Caco-2 (cell line): ENCODE measurements at regions not wholly inside any gene's neighbourhood (a gene's known extent, or its start where the extent isn't known, plus 50 kb on each side); places are given as distances from the start of the nearest gene placed in this dataset.

ENCODE experiments used
- BruUV-seq: library from RNA; stranded (reverse); fragments of 400-500 nt; replicated peaks from 2 replicates; lab custom pipeline; 2021; lab: Mats Ljungman, UMichigan
- CTCF ChIA-PET: fragments of 300-600 bp; sonication (Branson Sonifier 250); formaldehyde crosslinking; loops from one replicate; lab custom pipeline; 2022; ENCODE audit warnings: antibody characterized with exemption; lab: Charles Lee
- POLR2A ChIA-PET: fragments of 300-600 bp; sonication (Branson Sonifier 250); formaldehyde crosslinking; loops from one replicate; lab custom pipeline; 2022; ENCODE audit warnings: antibody characterized with exemption; lab: Charles Lee
- DNase-seq, 2 experiments: peaks; one replicate each; pipeline versions ENCODE4 v3.0.0 to v3.0.0-alpha.2; 2020 to 2022
- H3K27me3 ChIP-seq: replicated peaks from 2 replicates; pipeline ENCODE4 v1.6.0; 2011; ENCODE audit warnings: low read length; ENCODE audit not compliant: control insufficient read depth, insufficient read depth
- H3K36me3 ChIP-seq: 2 replicates; pipeline ENCODE4 v1.5.1; 2011; ENCODE audit warnings: low read length; ENCODE audit not compliant: control insufficient read depth, insufficient read depth
- H3K4me1 ChIP-seq: fragments of 250-450 bp; sonication (Bioruptor Pico); 2 replicates; pipeline ENCODE4 v1.5.1; 2020; ENCODE audit warnings: mild to moderate bottlenecking
- H3K4me3 ChIP-seq: 2 replicates; pipeline ENCODE4 v1.5.1; 2011; ENCODE audit warnings: low read depth, mild to moderate bottlenecking, control low read depth, low read length
- H3K9me3 ChIP-seq: fragments of 250-450 bp; sonication (Bioruptor Pico); 2 replicates; pipeline ENCODE4 v1.5.1; 2020; ENCODE audit warnings: mild to moderate bottlenecking, moderate library complexity
- H3K27ac Mint-ChIP-seq: one replicate; pipeline ENCODE4 v1.8.0; 2022; ENCODE audit warnings: mixed read lengths; ENCODE audit not compliant: unreplicated experiment
- H3K27me3 Mint-ChIP-seq: one replicate; pipeline ENCODE4 v1.8.0; 2022; ENCODE audit warnings: mixed read lengths; ENCODE audit not compliant: insufficient read depth, unreplicated experiment
- H3K36me3 Mint-ChIP-seq: one replicate; pipeline ENCODE4 v1.8.0; 2022; ENCODE audit warnings: mild to moderate bottlenecking, mixed read lengths; ENCODE audit not compliant: insufficient read depth, unreplicated experiment
- H3K4me1 Mint-ChIP-seq: one replicate; pipeline ENCODE4 v1.8.0; 2022; ENCODE audit warnings: low read depth, mixed read lengths; ENCODE audit not compliant: unreplicated experiment
- H3K4me3 Mint-ChIP-seq: one replicate; pipeline ENCODE4 v1.8.0; 2022; ENCODE audit warnings: mild to moderate bottlenecking, moderate library complexity, mixed read lengths; ENCODE audit not compliant: unreplicated experiment
- H3K9me3 Mint-ChIP-seq: one replicate; pipeline ENCODE4 v1.8.0; 2022; ENCODE audit warnings: mixed read lengths; ENCODE audit not compliant: unreplicated experiment
- CTCF ChIP-seq, 2 experiments: fragments of 200-600 bp in 1 of 2; IDR thresholded peaks; 1 replicate in 1 of 2; 2 replicates in 1 of 2; pipeline versions ENCODE4 v1.5.1 to v1.8.0; 2011 to 2022; ENCODE audit warnings: antibody characterized with exemption in 1 of 2, control low read depth in 1 of 2, inconsistent platforms in 1 of 2, low read depth in 1 of 2, low read length in 1 of 2, mild to moderate bottlenecking in 1 of 2, moderate library complexity in 1 of 2; ENCODE audit not compliant: insufficient read depth in 1 of 2, severe bottlenecking in 1 of 2, unreplicated experiment in 1 of 2
- intact Hi-C: fragments of 100-400 bp; cut with micrococcal nuclease; formaldehyde crosslinking; loops from one replicate; pipeline ENCODE4 v1.10.0; 2022; ENCODE audit not compliant: unreplicated experiment

- Histone ChIP-seq H3K36me3 (no peaks in the 10 kb centered on the region), H3K4me3 (no peak overlapping the region), H3K4me1 (no peaks in the 10 kb centered on the region), H3K27me3 (no peaks in the 10 kb centered on the region), H3K9me3 (no peaks in the 10 kb centered on the region; the same call in 1 of the 2 replicates)
- no peak overlapping the region for H3K4me3 Mint-ChIP-seq
- CTCF ChIA-PET: interaction anchor here (0.6 kb wide), 1 partner anchor 394 kb away, joined by 3 read pairs; no protein-coding TSS in a partner anchor
- peaks cover 12% of the 10 kb centered on the region for H3K27me3 Mint-ChIP-seq
- H3K36me3 Mint-ChIP-seq: no peaks in the 10 kb centered on the region
- H3K4me1 Mint-ChIP-seq: no peaks in the 10 kb centered on the region
- H3K9me3 Mint-ChIP-seq: peaks cover 10% of the 10 kb centered on the region
- no peak overlapping the region for H3K27ac Mint-ChIP-seq
- POLR2A ChIA-PET: no interaction called here
- intact Hi-C loops: no loop called here
- BruUV-seq: no TSS peak
- DNase-seq: no peak
- TF ChIP-seq CTCF (IDR thresholded peaks at IDR 0.05; ENCODE audit: insufficient read depth in 1 of 2, low read depth in 1 of 2, low read length in 1 of 2, severe bottlenecking in 1 of 2, unreplicated experiment in 1 of 2): no peak
Measured at GRCh38 chr22:26933105-26933590, 275.8 kb downstream of the MIAT start.

GRCh38 chr22:26937213-26937612, 279.8 kb downstream of the MIAT start:
- Mint-ChIP-seq H3K4me3 (no peak overlapping the region), H3K9me3 (peaks cover 10% of the 10 kb centered on the region), H3K36me3 (no peaks in the 10 kb centered on the region), H3K27ac (no peak overlapping the region), H3K27me3 (peaks cover 5% of the 10 kb centered on the region), H3K4me1 (no peaks in the 10 kb centered on the region)
- intact Hi-C loops: no loop called here
- ChIA-PET POLR2A (no interaction called here), CTCF (no interaction called here)
- Histone ChIP-seq H3K4me3 (no peak overlapping the region), H3K4me1 (no peaks in the 10 kb centered on the region), H3K9me3 (no peaks in the 10 kb centered on the region; the same call in 1 of the 2 replicates), H3K27me3 (no peaks in the 10 kb centered on the region), H3K36me3 (no peaks in the 10 kb centered on the region)
- no TSS peak for BruUV-seq
- TF ChIP-seq CTCF (IDR thresholded peaks at IDR 0.05; ENCODE audit: insufficient read depth in 1 of 2, low read depth in 1 of 2, low read length in 1 of 2, severe bottlenecking in 1 of 2, unreplicated experiment in 1 of 2): no peak
- DNase-seq: no peak

GRCh38 chr22:26939466-26939865, 282.1 kb downstream of the MIAT start:
- intact Hi-C loops: no loop called here
- Mint-ChIP-seq H3K4me3 (no peak overlapping the region), H3K36me3 (no peaks in the 10 kb centered on the region), H3K27ac (no peak overlapping the region), H3K9me3 (peaks cover 10% of the 10 kb centered on the region), H3K4me1 (no peaks in the 10 kb centered on the region), H3K27me3 (no peaks in the 10 kb centered on the region)
- TF ChIP-seq CTCF (IDR thresholded peaks at IDR 0.05; ENCODE audit: insufficient read depth in 1 of 2, low read depth in 1 of 2, low read length in 1 of 2, severe bottlenecking in 1 of 2, unreplicated experiment in 1 of 2): no peak
- H3K4me3 ChIP-seq: no peak overlapping the region
- no TSS peak for BruUV-seq
- no peaks in the 10 kb centered on the region for H3K4me1 ChIP-seq
- H3K36me3 ChIP-seq: no peaks in the 10 kb centered on the region
- no peak for DNase-seq
- H3K9me3 ChIP-seq: no peaks in the 10 kb centered on the region; the same call in 1 of the 2 replicates
- ChIA-PET POLR2A (no interaction called here), CTCF (no interaction called here)
- H3K27me3 ChIP-seq: no peaks in the 10 kb centered on the region
